ENCODE measurements at regions not wholly inside any gene's neighbourhood (a gene's known extent, or its start where the extent isn't known, plus 50 kb on each side); places are given as distances from the start of the nearest gene placed in this dataset.
A peak's percentile ranks its signal among the peaks of the same experiment; 100 is the strongest.

DNA sequence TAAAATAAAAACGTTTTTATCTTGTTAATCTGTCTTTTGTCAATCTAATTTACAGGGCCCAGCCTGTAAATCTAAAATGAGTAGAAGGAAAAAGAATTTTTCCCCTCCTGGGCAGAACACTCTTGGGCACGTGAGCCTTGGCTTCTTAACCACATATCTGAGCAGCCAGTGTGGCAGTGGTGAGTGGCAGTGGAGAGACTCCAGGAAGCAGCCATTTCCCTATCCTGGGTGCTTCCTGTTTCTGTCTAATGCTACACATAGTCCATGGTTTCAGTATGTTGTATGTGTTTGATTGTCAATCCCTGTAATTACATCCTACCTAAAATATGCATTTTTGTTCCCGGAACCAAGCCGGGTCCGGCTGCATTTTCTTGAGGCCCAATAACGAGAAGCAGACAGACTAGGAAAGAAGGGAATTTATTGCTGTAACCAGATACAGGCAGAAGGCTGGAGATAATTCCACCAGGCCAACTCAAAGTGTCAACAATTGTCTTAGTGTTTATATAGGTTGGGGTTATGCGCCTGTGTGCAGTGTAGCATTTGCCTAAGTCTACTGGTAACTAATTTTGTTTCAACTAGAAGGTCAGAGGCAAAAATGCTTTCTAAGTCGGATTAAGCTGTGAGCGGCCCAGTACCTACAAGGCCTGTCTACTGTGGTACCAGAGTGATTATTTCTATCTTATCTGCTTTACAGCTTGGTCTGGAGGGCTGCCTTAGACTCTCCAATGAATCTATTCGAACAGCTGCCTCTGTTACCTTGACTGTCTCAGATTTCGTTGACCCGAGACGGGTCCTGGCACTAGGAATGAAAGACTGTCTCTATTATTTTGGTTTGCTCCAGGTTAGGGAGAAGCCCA is 82.4 kb upstream of the RESF1 start:
- DNase-seq (ENCODE audit: low read depth): no peak
- TF ChIP-seq, protein P1, sequence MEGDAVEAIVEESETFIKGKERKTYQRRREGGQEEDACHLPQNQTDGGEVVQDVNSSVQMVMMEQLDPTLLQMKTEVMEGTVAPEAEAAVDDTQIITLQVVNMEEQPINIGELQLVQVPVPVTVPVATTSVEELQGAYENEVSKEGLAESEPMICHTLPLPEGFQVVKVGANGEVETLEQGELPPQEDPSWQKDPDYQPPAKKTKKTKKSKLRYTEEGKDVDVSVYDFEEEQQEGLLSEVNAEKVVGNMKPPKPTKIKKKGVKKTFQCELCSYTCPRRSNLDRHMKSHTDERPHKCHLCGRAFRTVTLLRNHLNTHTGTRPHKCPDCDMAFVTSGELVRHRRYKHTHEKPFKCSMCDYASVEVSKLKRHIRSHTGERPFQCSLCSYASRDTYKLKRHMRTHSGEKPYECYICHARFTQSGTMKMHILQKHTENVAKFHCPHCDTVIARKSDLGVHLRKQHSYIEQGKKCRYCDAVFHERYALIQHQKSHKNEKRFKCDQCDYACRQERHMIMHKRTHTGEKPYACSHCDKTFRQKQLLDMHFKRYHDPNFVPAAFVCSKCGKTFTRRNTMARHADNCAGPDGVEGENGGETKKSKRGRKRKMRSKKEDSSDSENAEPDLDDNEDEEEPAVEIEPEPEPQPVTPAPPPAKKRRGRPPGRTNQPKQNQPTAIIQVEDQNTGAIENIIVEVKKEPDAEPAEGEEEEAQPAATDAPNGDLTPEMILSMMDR (IDR thresholded peaks at IDR 0.05; ENCODE audit: insufficient read depth, low read depth, low read length, missing control alignments): no peak
- H3K4me3 ChIP-seq (ENCODE audit: low read depth, low read length): no peak overlapping the region

- peak overlapping the region; percentile 30 for H3K4me3 ChIP-seq (ENCODE audit: low read depth, low read length)
- TF ChIP-seq, protein P1 (IDR thresholded peaks at IDR 0.05; ENCODE audit: insufficient read depth, low read depth, low read length, missing control alignments): no peak
- DNase-seq (ENCODE audit: low read depth): no peak
Measured at GRCh38 chr12:31875609-31875964, 83.6 kb upstream of the RESF1 start.

DNA sequence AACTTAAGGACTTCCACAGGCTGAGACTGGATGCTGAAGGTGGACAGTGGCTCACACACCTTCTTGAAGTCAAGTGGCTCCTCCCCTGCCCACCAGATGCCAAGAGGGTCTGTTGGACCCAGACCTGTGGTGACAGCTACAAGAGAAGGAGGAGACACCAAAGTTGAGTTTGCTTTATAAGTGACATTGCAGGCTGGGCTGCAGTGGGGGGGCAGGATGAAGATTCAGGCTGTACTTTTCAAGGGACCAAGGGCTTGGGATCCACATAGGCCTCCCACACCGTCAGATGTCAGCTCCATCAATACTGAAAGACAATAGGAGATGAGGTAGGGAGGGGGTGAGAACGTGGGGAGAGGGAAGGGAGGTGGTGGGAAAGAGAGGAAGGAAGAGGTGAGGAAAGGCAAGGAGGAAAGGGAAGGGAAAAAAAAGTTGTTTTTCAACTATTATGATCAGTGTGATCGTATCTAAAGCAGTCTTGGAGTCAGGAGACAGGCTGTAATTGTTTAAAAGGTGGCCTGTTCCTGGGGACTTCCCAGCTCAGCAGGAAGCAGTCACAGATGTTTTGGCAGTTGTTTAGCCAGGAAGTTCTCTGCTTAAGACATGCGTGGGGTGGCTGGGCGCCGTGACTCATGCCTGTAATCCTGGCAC is 84.1 kb upstream of the RESF1 start:
- DNase-seq (ENCODE audit: low read depth): peak; percentile 89
- TF ChIP-seq, protein P1 (IDR thresholded peaks at IDR 0.05; ENCODE audit: insufficient read depth, low read depth, low read length, missing control alignments): no peak
- H3K4me3 ChIP-seq (ENCODE audit: low read depth, low read length): peak overlapping the region; percentile 30

- no peak for DNase-seq (ENCODE audit: low read depth)
- no peak overlapping the region for H3K4me3 ChIP-seq (ENCODE audit: low read depth, low read length)
- TF ChIP-seq, protein P1 (IDR thresholded peaks at IDR 0.05; ENCODE audit: insufficient read depth, low read depth, low read length, missing control alignments): no peak
Measured at GRCh38 chr12:31872831-31873604, 86.2 kb upstream of the RESF1 start.

DNA sequence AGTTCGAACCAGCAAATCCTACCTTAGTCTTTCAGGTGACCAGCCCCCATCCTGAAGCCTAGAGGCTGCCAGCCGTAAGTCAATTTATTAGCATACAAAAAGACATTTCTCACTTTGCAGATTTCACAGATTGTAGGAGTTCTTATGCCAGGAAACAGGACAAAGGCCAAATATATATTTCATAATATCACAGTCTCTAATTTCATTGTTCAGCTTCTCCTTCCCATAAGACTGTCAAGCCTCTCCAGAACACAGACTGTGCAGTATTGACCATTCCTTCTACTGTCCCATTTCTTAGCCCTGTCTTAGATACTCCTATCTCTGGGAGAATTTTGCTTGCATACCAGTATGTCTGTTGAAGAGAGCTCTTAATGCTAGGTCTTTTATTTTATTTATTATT is 89.2 kb upstream of the RESF1 start:
- no peak overlapping the region for H3K4me3 ChIP-seq (ENCODE audit: low read depth, low read length)
- DNase-seq (ENCODE audit: low read depth): no peak
- TF ChIP-seq, protein P1 (IDR thresholded peaks at IDR 0.05; ENCODE audit: insufficient read depth, low read depth, low read length, missing control alignments): no peak

- H3K4me3 ChIP-seq (ENCODE audit: low read depth, low read length): no peak overlapping the region
- DNase-seq (ENCODE audit: low read depth): peak; percentile 9
- TF ChIP-seq, protein P1 (IDR thresholded peaks at IDR 0.05; ENCODE audit: insufficient read depth, low read depth, low read length, missing control alignments): no peak
Measured at GRCh38 chr12:31868965-31869364, 90.2 kb upstream of the RESF1 start.
